ENCODE measurements at regions not wholly inside any gene's neighbourhood (a gene's known extent, or its start where the extent isn't known, plus 50 kb on each side); places are given as distances from the start of the nearest gene placed in this dataset.

GRCh38 chr2:172323861-172324597 is 103.4 kb upstream of the ITGA6 start:
- ChIA-PET POLR2A (no interaction called here), CTCF (no interaction called here)
- Histone ChIP-seq H3K27me3 (ENCODE audit: control insufficient read depth, insufficient read depth, low read length) (no peaks in the 10 kb centered on the region), H3K4me1 (ENCODE audit: control insufficient read depth, insufficient read depth, low read length) (no peaks in the 10 kb centered on the region), H3K27ac (ENCODE audit: low read length) (no peak overlapping the region), H3K4me3 (ENCODE audit: low read depth in 2 of 2, low read length in 2 of 2) (no peak overlapping the region), H3K36me3 (ENCODE audit: control insufficient read depth, insufficient read depth, low read length) (no peaks in the 10 kb centered on the region), H3K9me3 (ENCODE audit: control insufficient read depth, insufficient read depth, low read depth, low read length) (no peaks in the 10 kb centered on the region)
- no peak for DNase-seq (ENCODE audit: low read depth, low spot score)
- intact Hi-C loops (cut with micrococcal nuclease; ENCODE audit: unreplicated experiment) = no loop called here
- ATAC-seq = no peak
- in situ Hi-C loops (cut with HindIII; ENCODE audit: low pct_unique_long_range_greater_than_20kb, low sequenced_read_pairs) = no loop called here
- BruUV-seq (replicated peaks) = no TSS peak
- TF ChIP-seq POLR2AphosphoS5 (IDR thresholded peaks at IDR 0.05; ENCODE audit: low read depth, low read length) (no peak), REST (IDR thresholded peaks at IDR 0.05; ENCODE audit: insufficient read depth in 1 of 2, low read depth in 2 of 2, low read length in 1 of 2) (no peak), CTCF (IDR thresholded peaks at IDR 0.05) (no peak), TCF7L2 (IDR thresholded peaks at IDR 0.05; ENCODE audit: low read depth, low read length) (no peak), SIN3A (IDR thresholded peaks at IDR 0.05; ENCODE audit: borderline replicate concordance, insufficient read depth, low read depth, low read length) (no peak)

GRCh38 chr2:172326211-172326509 is 101.2 kb upstream of the ITGA6 start:
- ATAC-seq = no peak
- POLR2A ChIA-PET = no interaction called here

More at GRCh38 chr2:172326211-172326509, 101.2 kb upstream of the ITGA6 start:
- no peaks in the 10 kb centered on the region for H3K9me3 ChIP-seq (ENCODE audit: control insufficient read depth, insufficient read depth, low read depth, low read length)
- H3K27ac ChIP-seq (ENCODE audit: low read length) = no peak overlapping the region
- H3K4me1 ChIP-seq (ENCODE audit: control insufficient read depth, insufficient read depth, low read length) = no peaks in the 10 kb centered on the region
- no peak overlapping the region for H3K4me3 ChIP-seq (ENCODE audit: low read depth in 2 of 2, low read length in 2 of 2)
- no peak for TF ChIP-seq REST (IDR thresholded peaks at IDR 0.05; ENCODE audit: insufficient read depth in 1 of 2, low read depth in 2 of 2, low read length in 1 of 2)
- TF ChIP-seq CTCF (IDR thresholded peaks at IDR 0.05) = no peak
- TF ChIP-seq TCF7L2 (IDR thresholded peaks at IDR 0.05; ENCODE audit: low read depth, low read length) = no peak
- no peak for TF ChIP-seq POLR2AphosphoS5 (IDR thresholded peaks at IDR 0.05; ENCODE audit: low read depth, low read length)
- TF ChIP-seq SIN3A (IDR thresholded peaks at IDR 0.05; ENCODE audit: borderline replicate concordance, insufficient read depth, low read depth, low read length) = no peak
- intact Hi-C loops (cut with micrococcal nuclease; ENCODE audit: unreplicated experiment) (no loop called here), in situ Hi-C loops (cut with HindIII; ENCODE audit: low pct_unique_long_range_greater_than_20kb, low sequenced_read_pairs) (no loop called here)
- no peaks in the 10 kb centered on the region for H3K36me3 ChIP-seq (ENCODE audit: control insufficient read depth, insufficient read depth, low read length)
- H3K27me3 ChIP-seq (ENCODE audit: control insufficient read depth, insufficient read depth, low read length) = no peaks in the 10 kb centered on the region
- DNase-seq (ENCODE audit: low read depth, low spot score) = no peak
- CTCF ChIA-PET = no interaction called here
- BruUV-seq (replicated peaks) = no TSS peak

Measured in Panc1 (cell line).